ENCODE measurements at regions not wholly inside any gene's neighbourhood (a gene's known extent, or its start where the extent isn't known, plus 50 kb on each side); places are given as distances from the start of the nearest gene placed in this dataset.

DNA sequence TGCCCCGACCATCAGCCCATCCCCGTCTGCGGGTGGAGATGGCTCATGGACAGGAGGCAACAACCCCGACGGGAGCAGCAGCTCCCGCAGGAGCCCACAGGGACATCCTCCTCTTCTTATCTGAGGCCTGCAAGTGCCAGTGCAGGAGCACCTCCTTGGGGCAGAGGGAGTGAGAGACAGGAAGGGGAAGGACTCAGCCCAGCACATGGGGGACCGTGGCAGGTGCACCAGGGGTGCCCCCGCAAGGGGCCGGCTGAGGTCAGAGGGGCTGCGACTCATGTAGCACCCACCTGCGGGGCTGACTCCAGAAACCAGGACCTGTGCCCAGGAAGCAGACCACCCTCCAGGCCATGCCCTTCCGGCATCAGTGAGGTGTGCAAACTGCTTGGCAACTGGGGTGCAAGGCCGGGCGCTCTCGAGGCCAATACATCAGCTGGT, 259.8 kb upstream of the ADAMTS16 start:
- H3K27me3 ChIP-seq = no peaks in the 10 kb centered on the region
- DNase-seq = no peak
- 73 to 83% (median 80%) methylated on average over 11 to 15 of the region's 15 CpGs for WGBS, 5 donors
- H3K4me1 ChIP-seq = no peaks in the 10 kb centered on the region
- intact Hi-C loops (cut with DNase I; ENCODE audit: low total_unique reads) = no loop called here
- H3K4me3 ChIP-seq = no peak overlapping the region
- TF ChIP-seq POLR2A (IDR thresholded peaks at IDR 0.05) (no peak), EP300 (IDR thresholded peaks at IDR 0.05) (no peak), POLR2AphosphoS5 (IDR thresholded peaks at IDR 0.05) (no peak)
- TF ChIP-seq, protein P1, sequence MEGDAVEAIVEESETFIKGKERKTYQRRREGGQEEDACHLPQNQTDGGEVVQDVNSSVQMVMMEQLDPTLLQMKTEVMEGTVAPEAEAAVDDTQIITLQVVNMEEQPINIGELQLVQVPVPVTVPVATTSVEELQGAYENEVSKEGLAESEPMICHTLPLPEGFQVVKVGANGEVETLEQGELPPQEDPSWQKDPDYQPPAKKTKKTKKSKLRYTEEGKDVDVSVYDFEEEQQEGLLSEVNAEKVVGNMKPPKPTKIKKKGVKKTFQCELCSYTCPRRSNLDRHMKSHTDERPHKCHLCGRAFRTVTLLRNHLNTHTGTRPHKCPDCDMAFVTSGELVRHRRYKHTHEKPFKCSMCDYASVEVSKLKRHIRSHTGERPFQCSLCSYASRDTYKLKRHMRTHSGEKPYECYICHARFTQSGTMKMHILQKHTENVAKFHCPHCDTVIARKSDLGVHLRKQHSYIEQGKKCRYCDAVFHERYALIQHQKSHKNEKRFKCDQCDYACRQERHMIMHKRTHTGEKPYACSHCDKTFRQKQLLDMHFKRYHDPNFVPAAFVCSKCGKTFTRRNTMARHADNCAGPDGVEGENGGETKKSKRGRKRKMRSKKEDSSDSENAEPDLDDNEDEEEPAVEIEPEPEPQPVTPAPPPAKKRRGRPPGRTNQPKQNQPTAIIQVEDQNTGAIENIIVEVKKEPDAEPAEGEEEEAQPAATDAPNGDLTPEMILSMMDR (IDR thresholded peaks at IDR 0.05) = no peak
- H3K9me3 ChIP-seq = no peaks in the 10 kb centered on the region
- no peak overlapping the region for H3K27ac ChIP-seq
- H3K36me3 ChIP-seq = no peaks in the 10 kb centered on the region

DNA sequence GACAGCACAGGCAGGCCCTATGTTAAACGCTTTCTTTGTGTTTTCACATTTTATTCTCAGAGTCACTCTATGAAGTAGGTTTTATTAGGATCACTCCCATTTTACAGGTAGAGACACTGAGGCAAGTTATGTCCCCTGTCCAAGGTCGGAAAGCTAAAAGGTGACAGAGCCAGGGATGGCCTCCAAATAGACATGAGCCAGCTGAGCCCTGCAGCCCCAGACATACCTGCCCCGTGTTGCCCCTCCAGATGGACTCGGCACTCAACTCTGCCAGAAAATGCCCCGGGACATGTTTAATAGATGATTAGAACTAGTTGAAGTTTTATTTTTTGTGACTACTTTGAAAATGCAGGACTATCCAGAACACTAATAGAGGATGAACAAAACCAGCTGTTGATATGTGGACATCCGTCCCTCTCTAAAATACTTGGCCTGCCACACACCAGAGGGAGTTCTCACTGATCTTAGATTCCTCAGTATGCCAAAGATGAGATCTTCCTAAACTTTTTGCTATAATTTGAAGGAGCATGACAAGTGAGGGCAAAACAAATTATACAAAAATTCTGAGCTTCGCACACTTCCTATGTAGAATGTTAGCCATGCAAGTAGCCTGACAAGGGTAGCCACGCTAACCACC, 258.6 kb upstream of the ADAMTS16 start:
- Histone ChIP-seq H3K4me3 (no peak overlapping the region), H3K27ac (no peak overlapping the region), H3K9me3 (no peaks in the 10 kb centered on the region), H3K36me3 (no peaks in the 10 kb centered on the region), H3K27me3 (no peaks in the 10 kb centered on the region), H3K4me1 (no peaks in the 10 kb centered on the region)
- TF ChIP-seq, protein P1 (IDR thresholded peaks at IDR 0.05) = no peak
- TF ChIP-seq POLR2A (IDR thresholded peaks at IDR 0.05) = no peak
- TF ChIP-seq EP300 (IDR thresholded peaks at IDR 0.05) = no peak
- TF ChIP-seq POLR2AphosphoS5 (IDR thresholded peaks at IDR 0.05) = no peak
- WGBS, 5 donors = 82 to 86% (median 86%) methylated on average over 8 of the region's 8 CpGs
- intact Hi-C loops (cut with DNase I; ENCODE audit: low total_unique reads) = no loop called here
- DNase-seq = no peak

DNA sequence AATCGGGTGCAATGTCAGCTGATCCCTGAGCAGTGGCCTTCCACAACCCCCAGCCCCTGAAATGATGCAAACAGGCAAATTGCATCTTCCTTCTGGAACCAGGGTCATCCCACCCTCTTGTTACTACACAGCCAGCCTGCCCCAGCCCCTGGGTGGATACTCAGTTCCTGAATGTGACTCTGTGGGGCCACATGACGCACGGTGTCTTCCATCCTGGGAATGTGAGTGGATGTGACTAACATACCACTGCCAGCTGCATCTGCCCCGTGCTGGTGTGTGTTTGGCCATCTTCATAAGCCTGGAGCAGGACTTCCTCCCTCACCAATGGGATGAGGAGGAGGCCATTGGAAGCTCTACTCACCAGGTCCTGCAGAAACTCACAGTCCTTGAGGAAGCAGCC, 257.9 kb upstream of the ADAMTS16 start:
- no peak overlapping the region for H3K27ac ChIP-seq
- no peak overlapping the region for H3K4me3 ChIP-seq
- intact Hi-C loops (cut with DNase I; ENCODE audit: low total_unique reads) = no loop called here
- WGBS, 5 donors = 77 to 84% (median 82%) methylated on average over 3 to 4 of the region's 4 CpGs
- TF ChIP-seq EP300 (IDR thresholded peaks at IDR 0.05) (no peak), POLR2A (IDR thresholded peaks at IDR 0.05) (no peak), POLR2AphosphoS5 (IDR thresholded peaks at IDR 0.05) (no peak)
- TF ChIP-seq, protein P1 (IDR thresholded peaks at IDR 0.05) = no peak
- H3K27me3 ChIP-seq = no peaks in the 10 kb centered on the region
- no peaks in the 10 kb centered on the region for H3K9me3 ChIP-seq
- no peaks in the 10 kb centered on the region for H3K36me3 ChIP-seq
- no peaks in the 10 kb centered on the region for H3K4me1 ChIP-seq
- DNase-seq = no peak

DNA sequence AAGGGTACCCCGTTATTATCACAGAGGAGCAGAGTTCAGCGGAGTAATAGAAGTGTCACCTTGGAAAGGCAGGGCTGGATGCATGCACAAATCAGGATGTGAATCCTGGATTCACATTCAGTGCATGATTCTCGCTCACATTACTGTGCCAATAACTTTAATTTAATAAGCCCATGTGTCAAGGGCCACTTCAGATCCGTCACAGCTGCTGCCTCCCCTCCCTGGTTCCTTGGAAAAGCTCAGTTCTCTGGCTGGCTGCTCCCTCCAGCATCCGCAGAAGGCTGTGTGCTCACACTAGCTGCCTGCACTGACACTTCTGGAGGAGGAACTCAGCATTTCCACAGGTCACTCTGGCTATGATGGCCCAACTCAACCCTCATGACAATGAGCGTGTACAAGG, 256.8 kb upstream of the ADAMTS16 start:
- WGBS, 5 donors = 52 to 72% (median 70%) methylated on average over 6 of the region's 6 CpGs
- no peaks in the 10 kb centered on the region for H3K36me3 ChIP-seq
- DNase-seq = peak in 1 of 2 donors; percentile 65
- H3K4me3 ChIP-seq = no peak overlapping the region
- no peak overlapping the region for H3K27ac ChIP-seq
- TF ChIP-seq EP300 (IDR thresholded peaks at IDR 0.05) (no peak), POLR2AphosphoS5 (IDR thresholded peaks at IDR 0.05) (no peak), POLR2A (IDR thresholded peaks at IDR 0.05) (no peak)
- TF ChIP-seq, protein P1 (IDR thresholded peaks at IDR 0.05) = no peak
- intact Hi-C loops (cut with DNase I; ENCODE audit: low total_unique reads) = no loop called here
- no peaks in the 10 kb centered on the region for H3K27me3 ChIP-seq
- H3K9me3 ChIP-seq = no peaks in the 10 kb centered on the region
- H3K4me1 ChIP-seq = no peaks in the 10 kb centered on the region
